SU-DHL-6 (cell line): ENCODE measurements at regions not wholly inside any gene's neighbourhood (a gene's known extent, or its start where the extent isn't known, plus 50 kb on each side); places are given as distances from the start of the nearest gene placed in this dataset.
A peak's percentile ranks its signal among the peaks of the same experiment; 100 is the strongest.

Experiments used
- CTCF ChIP-seq: fragments of 200-600 bp; sonication (generic); IDR thresholded peaks from one replicate; pipeline ENCODE4 v1.5.1; 2017; ENCODE audit warnings: antibody characterized with exemption, mild to moderate bottlenecking, low read length, moderate library complexity; ENCODE audit not compliant: insufficient read depth, poor library complexity, severe bottlenecking
- EZH2phosphoT487 ChIP-seq: fragments of 200-600 bp; sonication (generic), shearing (Covaris generic); conservative IDR thresholded peaks from 2 replicates; pipeline ENCODE4 v1.6.1; 2018; ENCODE audit warnings: mild to moderate bottlenecking, antibody characterized with exemption, low read length, moderate library complexity, mixed read lengths

GRCh38 chr7:65307651-65308299 is 65.9 kb upstream of the ZNF92 start:
- TF ChIP-seq EZH2phosphoT487 (no peak), CTCF (peak; percentile 93)
